WTC11 (cell line): ENCODE measurements at regions not wholly inside any gene's neighbourhood (a gene's known extent, or its start where the extent isn't known, plus 50 kb on each side); places are given as distances from the start of the nearest gene placed in this dataset.

Source experiments
- ATAC-seq: fragments of 200-7000 bp; cut with Tn5 transposase; 2 replicates; pipeline ENCODE4 v1.10.0; 2021; ENCODE audit warnings: mild to moderate bottlenecking, moderate library complexity
- CTCF ChIA-PET: fragments of 300-600 bp; sonication (Branson Sonifier 250); formaldehyde crosslinking; loops from one replicate; lab custom pipeline; 2021; ENCODE audit warnings: antibody characterized with exemption; lab: Charles Lee
- POLR2A ChIA-PET: fragments of 350-600 bp; sonication (Branson Sonifier 250); formaldehyde crosslinking; loops from one replicate; lab custom pipeline; 2021; ENCODE audit warnings: antibody characterized with exemption; lab: Charles Lee
- DNase-seq: peaks from one replicate; pipeline ENCODE4 v3.0.0; 2021; ENCODE audit warnings: low spot score
- H3K27ac Mint-ChIP-seq: 2 replicates; pipeline ENCODE4 v1.8.0; 2021; ENCODE audit warnings: mixed read lengths
- H3K27me3 Mint-ChIP-seq: 2 replicates; pipeline ENCODE4 v1.8.0; 2021; ENCODE audit warnings: low read depth, mild to moderate bottlenecking, moderate library complexity, mixed read lengths
- H3K36me3 Mint-ChIP-seq: 2 replicates; pipeline ENCODE4 v1.8.0; 2021; ENCODE audit warnings: mixed read lengths
- H3K4me1 Mint-ChIP-seq: 2 replicates; pipeline ENCODE4 v1.8.0; 2022; ENCODE audit warnings: mixed read lengths
- H3K4me3 Mint-ChIP-seq: 2 replicates; pipeline ENCODE4 v1.8.0; 2021; ENCODE audit warnings: mild to moderate bottlenecking, moderate library complexity, mixed read lengths
- H3K9me3 Mint-ChIP-seq: 2 replicates; pipeline ENCODE4 v1.8.0; 2021; ENCODE audit warnings: mixed read lengths
- JAZF1 ChIP-seq: fragments of 250-450 bp; sonication (Bioruptor Pico); IDR thresholded peaks from 2 replicates; pipeline ENCODE4 v1.9.0; 2021; ENCODE audit warnings: moderate library complexity, mild to moderate bottlenecking, inconsistent platforms
- KAT7 ChIP-seq: sonication (generic); formaldehyde crosslinking; IDR thresholded peaks from 2 replicates; pipeline ENCODE4 v1.8.1; 2023; ENCODE audit warnings: missing genetic modification reagents, mild to moderate bottlenecking, borderline replicate concordance
- MXD4 ChIP-seq: fragments of 250-450 bp; sonication (Bioruptor Pico); IDR thresholded peaks from 2 replicates; pipeline ENCODE4 v1.8.0; 2021; ENCODE audit warnings: mild to moderate bottlenecking, moderate library complexity, borderline replicate concordance
- NR3C1 ChIP-seq: sonication (generic); formaldehyde crosslinking; conservative IDR thresholded peaks from 2 replicates; pipeline ENCODE4 v1.8.1; 2023; ENCODE audit warnings: low read depth, mild to moderate bottlenecking, missing genetic modification reagents
- OVOL2 ChIP-seq: fragments of 250-450 bp; sonication (Bioruptor Pico); IDR thresholded peaks from 2 replicates; pipeline ENCODE4 v1.9.0; 2021; ENCODE audit warnings: mild to moderate bottlenecking, borderline replicate concordance
- TP53 ChIP-seq: sonication (generic); formaldehyde crosslinking; IDR thresholded peaks from 2 replicates; pipeline ENCODE4 v1.8.1; 2023; ENCODE audit warnings: mild to moderate bottlenecking, missing genetic modification reagents
- ZNF138 ChIP-seq: sonication (generic); formaldehyde crosslinking; conservative IDR thresholded peaks from 2 replicates; pipeline ENCODE4 v1.8.1; 2022; ENCODE audit warnings: mild to moderate bottlenecking, moderate library complexity, missing genetic modification reagents
- ZNF423 ChIP-seq: fragments of 250-450 bp; sonication (Bioruptor Pico); IDR thresholded peaks from 2 replicates; pipeline ENCODE4 v2.1.2; 2022; ENCODE audit warnings: mild to moderate bottlenecking, moderate library complexity
- TF ChIP-seq, protein P1 (sequence below): fragments of 250-450 bp; sonication (Bioruptor Pico); IDR thresholded peaks from 2 replicates; pipeline ENCODE4 v1.9.0; 2021; ENCODE audit warnings: mild to moderate bottlenecking, borderline replicate concordance
- TF ChIP-seq, protein P2 (sequence below): sonication (generic); formaldehyde crosslinking; IDR thresholded peaks from 2 replicates; pipeline ENCODE4 v1.8.1; 2022; ENCODE audit warnings: low read depth, mild to moderate bottlenecking, moderate library complexity, missing genetic modification reagents, borderline replicate concordance
- TF ChIP-seq, protein P3 (sequence below): sonication (generic); formaldehyde crosslinking; IDR thresholded peaks from 2 replicates; pipeline ENCODE4 v1.8.0; 2022; ENCODE audit warnings: missing genetic modification reagents
- TF ChIP-seq, protein P4 (sequence below): sonication (generic); formaldehyde crosslinking; IDR thresholded peaks from 2 replicates; pipeline ENCODE4 v1.8.1; 2023; ENCODE audit warnings: mild to moderate bottlenecking, missing genetic modification reagents
- TF ChIP-seq, protein P5 (sequence below): sonication (generic); formaldehyde crosslinking; IDR thresholded peaks from 2 replicates; pipeline ENCODE4 v1.8.0; 2022; ENCODE audit warnings: mild to moderate bottlenecking, missing genetic modification reagents
- TF ChIP-seq, protein P6 (sequence below): sonication (generic); formaldehyde crosslinking; IDR thresholded peaks from 2 replicates; pipeline ENCODE4 v1.8.1; 2023; ENCODE audit warnings: mild to moderate bottlenecking, missing genetic modification reagents, borderline replicate concordance

DNA sequence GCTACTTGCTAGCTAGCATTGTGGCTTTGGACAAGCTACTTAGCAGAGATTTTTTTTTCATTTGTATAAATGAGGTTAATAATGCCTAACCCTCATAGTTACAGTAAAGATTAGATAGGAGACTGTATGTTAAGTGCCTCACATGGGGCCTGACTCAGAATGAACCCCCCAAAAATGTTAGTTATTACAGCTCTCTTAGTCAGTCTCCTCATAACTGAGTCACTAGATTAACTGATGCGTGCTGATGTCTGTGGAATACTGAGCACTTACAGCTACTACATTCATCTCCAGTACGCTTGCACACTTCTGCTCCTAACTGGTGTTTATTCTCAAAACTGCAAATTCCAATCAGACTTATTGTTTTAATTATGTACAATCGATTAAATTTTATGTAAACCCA is 315.3 kb downstream of the SNX13 start (continued):
- TF ChIP-seq, protein P1, sequence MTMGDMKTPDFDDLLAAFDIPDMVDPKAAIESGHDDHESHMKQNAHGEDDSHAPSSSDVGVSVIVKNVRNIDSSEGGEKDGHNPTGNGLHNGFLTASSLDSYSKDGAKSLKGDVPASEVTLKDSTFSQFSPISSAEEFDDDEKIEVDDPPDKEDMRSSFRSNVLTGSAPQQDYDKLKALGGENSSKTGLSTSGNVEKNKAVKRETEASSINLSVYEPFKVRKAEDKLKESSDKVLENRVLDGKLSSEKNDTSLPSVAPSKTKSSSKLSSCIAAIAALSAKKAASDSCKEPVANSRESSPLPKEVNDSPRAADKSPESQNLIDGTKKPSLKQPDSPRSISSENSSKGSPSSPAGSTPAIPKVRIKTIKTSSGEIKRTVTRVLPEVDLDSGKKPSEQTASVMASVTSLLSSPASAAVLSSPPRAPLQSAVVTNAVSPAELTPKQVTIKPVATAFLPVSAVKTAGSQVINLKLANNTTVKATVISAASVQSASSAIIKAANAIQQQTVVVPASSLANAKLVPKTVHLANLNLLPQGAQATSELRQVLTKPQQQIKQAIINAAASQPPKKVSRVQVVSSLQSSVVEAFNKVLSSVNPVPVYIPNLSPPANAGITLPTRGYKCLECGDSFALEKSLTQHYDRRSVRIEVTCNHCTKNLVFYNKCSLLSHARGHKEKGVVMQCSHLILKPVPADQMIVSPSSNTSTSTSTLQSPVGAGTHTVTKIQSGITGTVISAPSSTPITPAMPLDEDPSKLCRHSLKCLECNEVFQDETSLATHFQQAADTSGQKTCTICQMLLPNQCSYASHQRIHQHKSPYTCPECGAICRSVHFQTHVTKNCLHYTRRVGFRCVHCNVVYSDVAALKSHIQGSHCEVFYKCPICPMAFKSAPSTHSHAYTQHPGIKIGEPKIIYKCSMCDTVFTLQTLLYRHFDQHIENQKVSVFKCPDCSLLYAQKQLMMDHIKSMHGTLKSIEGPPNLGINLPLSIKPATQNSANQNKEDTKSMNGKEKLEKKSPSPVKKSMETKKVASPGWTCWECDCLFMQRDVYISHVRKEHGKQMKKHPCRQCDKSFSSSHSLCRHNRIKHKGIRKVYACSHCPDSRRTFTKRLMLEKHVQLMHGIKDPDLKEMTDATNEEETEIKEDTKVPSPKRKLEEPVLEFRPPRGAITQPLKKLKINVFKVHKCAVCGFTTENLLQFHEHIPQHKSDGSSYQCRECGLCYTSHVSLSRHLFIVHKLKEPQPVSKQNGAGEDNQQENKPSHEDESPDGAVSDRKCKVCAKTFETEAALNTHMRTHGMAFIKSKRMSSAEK (CRISPR knock-in tag), result no peak
- TF ChIP-seq, protein P2, sequence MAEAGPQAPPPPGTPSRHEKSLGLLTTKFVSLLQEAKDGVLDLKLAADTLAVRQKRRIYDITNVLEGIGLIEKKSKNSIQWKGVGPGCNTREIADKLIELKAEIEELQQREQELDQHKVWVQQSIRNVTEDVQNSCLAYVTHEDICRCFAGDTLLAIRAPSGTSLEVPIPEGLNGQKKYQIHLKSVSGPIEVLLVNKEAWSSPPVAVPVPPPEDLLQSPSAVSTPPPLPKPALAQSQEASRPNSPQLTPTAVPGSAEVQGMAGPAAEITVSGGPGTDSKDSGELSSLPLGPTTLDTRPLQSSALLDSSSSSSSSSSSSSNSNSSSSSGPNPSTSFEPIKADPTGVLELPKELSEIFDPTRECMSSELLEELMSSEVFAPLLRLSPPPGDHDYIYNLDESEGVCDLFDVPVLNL (CRISPR knock-in tag), result no peak
- TF ChIP-seq, protein P3, sequence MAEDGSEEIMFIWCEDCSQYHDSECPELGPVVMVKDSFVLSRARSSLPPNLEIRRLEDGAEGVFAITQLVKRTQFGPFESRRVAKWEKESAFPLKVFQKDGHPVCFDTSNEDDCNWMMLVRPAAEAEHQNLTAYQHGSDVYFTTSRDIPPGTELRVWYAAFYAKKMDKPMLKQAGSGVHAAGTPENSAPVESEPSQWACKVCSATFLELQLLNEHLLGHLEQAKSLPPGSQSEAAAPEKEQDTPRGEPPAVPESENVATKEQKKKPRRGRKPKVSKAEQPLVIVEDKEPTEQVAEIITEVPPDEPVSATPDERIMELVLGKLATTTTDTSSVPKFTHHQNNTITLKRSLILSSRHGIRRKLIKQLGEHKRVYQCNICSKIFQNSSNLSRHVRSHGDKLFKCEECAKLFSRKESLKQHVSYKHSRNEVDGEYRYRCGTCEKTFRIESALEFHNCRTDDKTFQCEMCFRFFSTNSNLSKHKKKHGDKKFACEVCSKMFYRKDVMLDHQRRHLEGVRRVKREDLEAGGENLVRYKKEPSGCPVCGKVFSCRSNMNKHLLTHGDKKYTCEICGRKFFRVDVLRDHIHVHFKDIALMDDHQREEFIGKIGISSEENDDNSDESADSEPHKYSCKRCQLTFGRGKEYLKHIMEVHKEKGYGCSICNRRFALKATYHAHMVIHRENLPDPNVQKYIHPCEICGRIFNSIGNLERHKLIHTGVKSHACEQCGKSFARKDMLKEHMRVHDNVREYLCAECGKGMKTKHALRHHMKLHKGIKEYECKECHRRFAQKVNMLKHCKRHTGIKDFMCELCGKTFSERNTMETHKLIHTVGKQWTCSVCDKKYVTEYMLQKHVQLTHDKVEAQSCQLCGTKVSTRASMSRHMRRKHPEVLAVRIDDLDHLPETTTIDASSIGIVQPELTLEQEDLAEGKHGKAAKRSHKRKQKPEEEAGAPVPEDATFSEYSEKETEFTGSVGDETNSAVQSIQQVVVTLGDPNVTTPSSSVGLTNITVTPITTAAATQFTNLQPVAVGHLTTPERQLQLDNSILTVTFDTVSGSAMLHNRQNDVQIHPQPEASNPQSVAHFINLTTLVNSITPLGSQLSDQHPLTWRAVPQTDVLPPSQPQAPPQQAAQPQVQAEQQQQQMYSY, result no peak
- no peak for TF ChIP-seq JAZF1 (CRISPR knock-in tag)

DNA sequence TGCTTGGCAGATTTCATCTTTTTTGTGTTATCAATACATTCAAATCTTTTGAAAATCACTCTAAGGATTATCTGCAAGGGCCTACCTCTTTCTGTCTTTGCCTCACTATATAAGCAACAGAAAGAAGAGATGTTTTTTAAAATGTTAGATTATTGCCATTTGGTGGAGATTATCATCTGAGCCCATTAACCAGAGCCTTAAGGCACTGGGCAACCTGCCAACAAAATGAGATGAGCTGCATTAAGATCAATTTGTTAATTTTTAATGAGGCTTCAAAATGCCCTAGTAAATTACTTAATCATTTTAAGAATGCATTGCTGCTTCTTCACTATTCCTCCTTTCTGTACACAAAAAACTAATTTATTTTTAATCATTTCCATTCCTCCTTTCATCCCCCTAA is 314.1 kb downstream of the SNX13 start:
- Mint-ChIP-seq H3K27me3 (no peaks in the 10 kb centered on the region; the same call in 1 of the 2 replicates), H3K4me1 (peaks cover 14% of the 10 kb centered on the region), H3K36me3 (no peaks in the 10 kb centered on the region), H3K9me3 (peaks cover 4% of the 10 kb centered on the region; the same call in 1 of the 2 replicates), H3K27ac (no peak overlapping the region), H3K4me3 (no peak overlapping the region)
- CTCF ChIA-PET, result no interaction called here
- no peak for ATAC-seq
- no peak for TF ChIP-seq KAT7 (CRISPR knock-in tag)
- TF ChIP-seq MXD4 (CRISPR knock-in tag), result no peak
- POLR2A ChIA-PET, result no interaction called here
- no peak for DNase-seq

DNA sequence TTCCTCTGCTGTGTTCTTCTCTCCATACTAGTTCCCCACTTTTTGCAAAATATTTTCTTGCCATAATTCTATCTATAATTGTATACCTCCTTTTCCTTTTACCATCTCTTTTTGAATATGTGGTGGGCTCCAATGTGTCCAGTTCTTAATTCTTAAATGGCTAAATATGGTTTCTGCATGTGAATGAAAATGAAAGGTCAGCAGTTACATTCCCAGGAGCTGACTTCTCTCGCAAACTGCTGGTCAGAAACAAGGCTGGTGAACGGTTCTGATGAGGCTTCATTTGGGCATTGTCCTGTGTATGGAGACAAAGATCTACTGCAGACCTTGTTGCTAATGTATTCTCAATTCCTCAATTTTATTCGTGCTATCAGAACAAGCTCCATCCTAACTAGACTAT is 309.2 kb downstream of the SNX13 start:
- no peak overlapping the region for H3K27ac Mint-ChIP-seq
- H3K9me3 Mint-ChIP-seq, result no peaks in the 10 kb centered on the region
- no peaks in the 10 kb centered on the region for H3K27me3 Mint-ChIP-seq
- no peak overlapping the region for H3K4me3 Mint-ChIP-seq
- no peak for ATAC-seq
- DNase-seq, result no peak
- 0 out of 2 replicates have a peak, but pooled peaks cover 2% of the 10 kb centered on the region for H3K4me1 Mint-ChIP-seq
- no peaks in the 10 kb centered on the region for H3K36me3 Mint-ChIP-seq
- ChIA-PET POLR2A (no interaction called here), CTCF (no interaction called here)
- TF ChIP-seq, protein P4, sequence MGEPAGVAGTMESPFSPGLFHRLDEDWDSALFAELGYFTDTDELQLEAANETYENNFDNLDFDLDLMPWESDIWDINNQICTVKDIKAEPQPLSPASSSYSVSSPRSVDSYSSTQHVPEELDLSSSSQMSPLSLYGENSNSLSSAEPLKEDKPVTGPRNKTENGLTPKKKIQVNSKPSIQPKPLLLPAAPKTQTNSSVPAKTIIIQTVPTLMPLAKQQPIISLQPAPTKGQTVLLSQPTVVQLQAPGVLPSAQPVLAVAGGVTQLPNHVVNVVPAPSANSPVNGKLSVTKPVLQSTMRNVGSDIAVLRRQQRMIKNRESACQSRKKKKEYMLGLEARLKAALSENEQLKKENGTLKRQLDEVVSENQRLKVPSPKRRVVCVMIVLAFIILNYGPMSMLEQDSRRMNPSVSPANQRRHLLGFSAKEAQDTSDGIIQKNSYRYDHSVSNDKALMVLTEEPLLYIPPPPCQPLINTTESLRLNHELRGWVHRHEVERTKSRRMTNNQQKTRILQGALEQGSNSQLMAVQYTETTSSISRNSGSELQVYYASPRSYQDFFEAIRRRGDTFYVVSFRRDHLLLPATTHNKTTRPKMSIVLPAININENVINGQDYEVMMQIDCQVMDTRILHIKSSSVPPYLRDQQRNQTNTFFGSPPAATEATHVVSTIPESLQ (CRISPR knock-in tag), result no peak
- TF ChIP-seq ZNF138 (no peak), ZNF423 (CRISPR knock-in tag) (no peak), TP53 (CRISPR knock-in tag) (no peak), NR3C1 (CRISPR knock-in tag) (no peak), OVOL2 (CRISPR knock-in tag) (no peak)
- TF ChIP-seq, protein P5, sequence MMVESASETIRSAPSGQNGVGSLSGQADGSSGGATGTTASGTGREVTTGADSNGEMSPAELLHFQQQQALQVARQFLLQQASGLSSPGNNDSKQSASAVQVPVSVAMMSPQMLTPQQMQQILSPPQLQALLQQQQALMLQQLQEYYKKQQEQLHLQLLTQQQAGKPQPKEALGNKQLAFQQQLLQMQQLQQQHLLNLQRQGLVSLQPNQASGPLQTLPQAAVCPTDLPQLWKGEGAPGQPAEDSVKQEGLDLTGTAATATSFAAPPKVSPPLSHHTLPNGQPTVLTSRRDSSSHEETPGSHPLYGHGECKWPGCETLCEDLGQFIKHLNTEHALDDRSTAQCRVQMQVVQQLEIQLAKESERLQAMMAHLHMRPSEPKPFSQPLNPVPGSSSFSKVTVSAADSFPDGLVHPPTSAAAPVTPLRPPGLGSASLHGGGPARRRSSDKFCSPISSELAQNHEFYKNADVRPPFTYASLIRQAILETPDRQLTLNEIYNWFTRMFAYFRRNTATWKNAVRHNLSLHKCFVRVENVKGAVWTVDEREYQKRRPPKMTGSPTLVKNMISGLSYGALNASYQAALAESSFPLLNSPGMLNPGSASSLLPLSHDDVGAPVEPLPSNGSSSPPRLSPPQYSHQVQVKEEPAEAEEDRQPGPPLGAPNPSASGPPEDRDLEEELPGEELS (CRISPR knock-in tag), result no peak
- TF ChIP-seq, protein P6, sequence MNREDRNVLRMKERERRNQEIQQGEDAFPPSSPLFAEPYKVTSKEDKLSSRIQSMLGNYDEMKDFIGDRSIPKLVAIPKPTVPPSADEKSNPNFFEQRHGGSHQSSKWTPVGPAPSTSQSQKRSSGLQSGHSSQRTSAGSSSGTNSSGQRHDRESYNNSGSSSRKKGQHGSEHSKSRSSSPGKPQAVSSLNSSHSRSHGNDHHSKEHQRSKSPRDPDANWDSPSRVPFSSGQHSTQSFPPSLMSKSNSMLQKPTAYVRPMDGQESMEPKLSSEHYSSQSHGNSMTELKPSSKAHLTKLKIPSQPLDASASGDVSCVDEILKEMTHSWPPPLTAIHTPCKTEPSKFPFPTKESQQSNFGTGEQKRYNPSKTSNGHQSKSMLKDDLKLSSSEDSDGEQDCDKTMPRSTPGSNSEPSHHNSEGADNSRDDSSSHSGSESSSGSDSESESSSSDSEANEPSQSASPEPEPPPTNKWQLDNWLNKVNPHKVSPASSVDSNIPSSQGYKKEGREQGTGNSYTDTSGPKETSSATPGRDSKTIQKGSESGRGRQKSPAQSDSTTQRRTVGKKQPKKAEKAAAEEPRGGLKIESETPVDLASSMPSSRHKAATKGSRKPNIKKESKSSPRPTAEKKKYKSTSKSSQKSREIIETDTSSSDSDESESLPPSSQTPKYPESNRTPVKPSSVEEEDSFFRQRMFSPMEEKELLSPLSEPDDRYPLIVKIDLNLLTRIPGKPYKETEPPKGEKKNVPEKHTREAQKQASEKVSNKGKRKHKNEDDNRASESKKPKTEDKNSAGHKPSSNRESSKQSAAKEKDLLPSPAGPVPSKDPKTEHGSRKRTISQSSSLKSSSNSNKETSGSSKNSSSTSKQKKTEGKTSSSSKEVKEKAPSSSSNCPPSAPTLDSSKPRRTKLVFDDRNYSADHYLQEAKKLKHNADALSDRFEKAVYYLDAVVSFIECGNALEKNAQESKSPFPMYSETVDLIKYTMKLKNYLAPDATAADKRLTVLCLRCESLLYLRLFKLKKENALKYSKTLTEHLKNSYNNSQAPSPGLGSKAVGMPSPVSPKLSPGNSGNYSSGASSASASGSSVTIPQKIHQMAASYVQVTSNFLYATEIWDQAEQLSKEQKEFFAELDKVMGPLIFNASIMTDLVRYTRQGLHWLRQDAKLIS (CRISPR knock-in tag), result no peak
